GM13976 (cell line): ENCODE measurements at regions not wholly inside any gene's neighbourhood (a gene's known extent, or its start where the extent isn't known, plus 50 kb on each side); places are given as distances from the start of the nearest gene placed in this dataset.
"Not testable (repeated sequence)": the region's sequence is repeated elsewhere in the genome, so short reads cannot be mapped to it uniquely, and the experiment has no call there.

Experiments
- DNase-seq: peaks from one replicate; pipeline ENCODE4 v3.0.0; 2012; ENCODE audit warnings: low spot score
- in situ Hi-C: fragments of 300-500 bp; cut with MboI; formaldehyde crosslinking; loops from one replicate; pipeline ENCODE4 v1.12.0; 2022; ENCODE audit warnings: low sequenced_read_pairs, mixed read lengths, inconsistent platforms; ENCODE audit not compliant: unreplicated experiment
- TF ChIP-seq, protein P1 (sequence below): IDR thresholded peaks from 2 replicates; pipeline ENCODE4 v1.5.1; 2012; ENCODE audit warnings: borderline replicate concordance, mild to moderate bottlenecking; ENCODE audit not compliant: insufficient read depth; ENCODE audit errors: extremely low read depth, missing control alignments, control extremely low read depth

DNA sequence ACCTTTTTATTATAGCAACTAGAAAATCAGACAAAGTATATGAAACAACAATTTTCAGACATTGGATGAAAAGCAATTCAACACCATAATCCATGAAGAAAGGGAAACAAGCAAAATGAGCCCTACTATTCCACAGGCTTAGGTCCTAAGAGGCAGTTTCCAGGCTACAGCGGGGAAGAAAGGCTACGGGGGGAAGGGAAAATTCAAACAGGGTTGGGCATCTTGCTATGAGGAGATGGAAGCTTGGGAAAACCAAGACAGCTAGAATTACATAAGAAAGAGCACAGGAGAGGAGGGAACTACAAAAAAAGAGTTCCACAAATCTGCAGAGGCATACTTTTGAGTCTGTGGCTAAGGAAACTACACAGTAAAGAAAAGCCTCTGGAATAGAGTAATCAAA, 356.0 kb upstream of the CLEC14A start:
- TF ChIP-seq, protein P1, sequence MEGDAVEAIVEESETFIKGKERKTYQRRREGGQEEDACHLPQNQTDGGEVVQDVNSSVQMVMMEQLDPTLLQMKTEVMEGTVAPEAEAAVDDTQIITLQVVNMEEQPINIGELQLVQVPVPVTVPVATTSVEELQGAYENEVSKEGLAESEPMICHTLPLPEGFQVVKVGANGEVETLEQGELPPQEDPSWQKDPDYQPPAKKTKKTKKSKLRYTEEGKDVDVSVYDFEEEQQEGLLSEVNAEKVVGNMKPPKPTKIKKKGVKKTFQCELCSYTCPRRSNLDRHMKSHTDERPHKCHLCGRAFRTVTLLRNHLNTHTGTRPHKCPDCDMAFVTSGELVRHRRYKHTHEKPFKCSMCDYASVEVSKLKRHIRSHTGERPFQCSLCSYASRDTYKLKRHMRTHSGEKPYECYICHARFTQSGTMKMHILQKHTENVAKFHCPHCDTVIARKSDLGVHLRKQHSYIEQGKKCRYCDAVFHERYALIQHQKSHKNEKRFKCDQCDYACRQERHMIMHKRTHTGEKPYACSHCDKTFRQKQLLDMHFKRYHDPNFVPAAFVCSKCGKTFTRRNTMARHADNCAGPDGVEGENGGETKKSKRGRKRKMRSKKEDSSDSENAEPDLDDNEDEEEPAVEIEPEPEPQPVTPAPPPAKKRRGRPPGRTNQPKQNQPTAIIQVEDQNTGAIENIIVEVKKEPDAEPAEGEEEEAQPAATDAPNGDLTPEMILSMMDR = no peak
- in situ Hi-C loops = no loop called here
- DNase-seq = no peak

DNA sequence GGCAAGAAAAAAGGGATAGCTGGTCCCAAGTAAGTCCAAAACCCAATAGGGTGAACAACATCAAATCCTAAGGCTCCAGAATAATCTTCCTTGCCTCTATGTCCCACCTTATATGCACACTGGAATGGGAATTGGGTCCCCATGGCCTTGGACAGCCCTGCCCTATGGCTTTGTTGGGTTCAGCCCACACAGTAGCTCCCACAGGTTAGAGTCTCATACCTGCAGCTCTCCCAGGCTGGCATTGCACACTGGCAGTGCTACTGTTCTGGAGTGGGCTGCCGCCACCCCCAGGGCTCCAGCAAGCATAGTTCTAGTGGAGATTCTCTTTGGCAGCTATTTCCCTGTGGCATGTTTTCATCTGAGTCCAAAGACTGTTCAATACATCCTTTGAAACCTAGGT, 352.4 kb upstream of the CLEC14A start:
- in situ Hi-C loops = no loop called here
- no peak for DNase-seq
- TF ChIP-seq, protein P1 = no peak

DNA sequence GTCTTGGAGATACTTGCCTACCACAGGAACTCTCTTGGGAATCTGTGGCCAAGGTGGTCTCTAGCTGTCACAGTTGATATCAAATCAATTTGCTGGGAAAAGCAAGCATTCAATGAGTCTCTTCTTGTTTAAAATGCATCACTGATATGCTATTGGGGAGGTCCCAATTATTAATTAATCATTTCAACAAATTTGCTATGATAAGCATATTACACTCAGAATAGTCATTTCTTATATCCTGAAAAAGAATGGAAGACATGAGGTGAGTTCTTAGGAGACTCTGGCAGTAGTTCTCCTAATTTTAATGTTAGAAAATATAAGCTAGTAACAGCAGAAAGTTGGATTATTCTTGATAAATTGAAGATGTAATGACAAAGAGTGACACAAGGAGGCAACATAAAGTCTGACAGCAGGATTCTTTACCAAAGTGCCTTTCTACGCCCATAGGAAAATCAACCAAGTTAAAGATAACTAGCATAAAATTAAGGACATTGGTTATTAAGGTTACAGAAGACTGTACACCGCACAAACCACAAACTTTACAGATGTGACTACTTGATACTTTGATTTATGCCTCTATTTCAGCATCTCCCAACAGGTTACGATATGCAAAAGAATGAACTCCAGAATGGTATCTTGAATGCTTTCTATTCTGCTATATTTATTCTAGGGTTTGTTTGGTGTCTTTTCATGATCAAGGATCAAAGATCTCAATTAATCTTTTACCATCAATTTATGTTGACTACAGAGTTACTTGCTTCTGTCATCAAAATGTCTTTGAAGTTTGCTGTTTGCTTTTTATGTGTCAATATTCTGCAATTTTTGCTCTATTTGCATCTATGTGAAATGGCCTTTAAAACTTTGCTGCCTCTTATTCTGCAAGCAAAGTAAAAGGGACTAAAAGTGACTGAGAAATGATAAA, 349.6 kb upstream of the CLEC14A start:
- DNase-seq = no peak
- in situ Hi-C loops = no loop called here
- TF ChIP-seq, protein P1 = no peak

DNA sequence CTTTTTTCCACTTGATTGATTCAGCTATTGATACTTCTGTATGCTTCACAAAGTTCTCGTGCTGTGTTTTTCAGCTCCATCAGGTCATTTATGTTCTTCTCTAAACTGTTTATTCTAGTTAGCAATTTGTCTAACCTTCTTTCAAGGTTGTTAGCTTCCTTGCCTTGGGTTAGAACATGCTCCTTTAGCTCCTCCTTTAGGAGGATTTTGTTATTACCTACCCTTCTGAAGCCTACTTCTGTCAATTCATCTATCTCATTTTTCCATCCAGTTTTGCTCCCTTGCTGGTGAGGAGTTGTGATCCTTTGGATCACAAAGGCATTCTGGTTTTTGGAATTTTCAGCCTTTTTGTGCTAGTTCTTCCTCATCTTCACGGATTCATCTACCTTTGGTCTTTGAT, 344.7 kb upstream of the CLEC14A start:
- in situ Hi-C loops, DNase-seq: not testable (repeated sequence)

DNA sequence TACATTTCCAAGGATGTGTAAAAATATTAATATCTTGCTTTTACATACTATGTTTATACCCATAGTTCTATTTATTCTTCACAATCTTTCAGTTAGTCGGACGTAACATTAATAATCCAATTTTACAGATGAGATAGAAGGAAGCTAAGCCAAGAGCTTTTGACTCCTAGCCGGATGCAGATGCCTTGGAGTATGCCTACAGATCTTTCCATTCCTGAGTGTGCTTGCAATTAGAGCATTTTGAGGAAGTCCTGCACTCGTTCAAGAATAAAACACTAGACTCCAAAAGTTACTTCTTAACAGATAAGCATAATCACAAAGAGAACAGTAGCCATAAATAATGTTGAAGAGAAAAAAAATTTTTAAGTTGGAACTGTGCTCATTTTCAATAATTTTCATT, 337.6 kb upstream of the CLEC14A start:
- TF ChIP-seq, protein P1 = no peak
- no peak for DNase-seq
- in situ Hi-C loops = no loop called here

DNA sequence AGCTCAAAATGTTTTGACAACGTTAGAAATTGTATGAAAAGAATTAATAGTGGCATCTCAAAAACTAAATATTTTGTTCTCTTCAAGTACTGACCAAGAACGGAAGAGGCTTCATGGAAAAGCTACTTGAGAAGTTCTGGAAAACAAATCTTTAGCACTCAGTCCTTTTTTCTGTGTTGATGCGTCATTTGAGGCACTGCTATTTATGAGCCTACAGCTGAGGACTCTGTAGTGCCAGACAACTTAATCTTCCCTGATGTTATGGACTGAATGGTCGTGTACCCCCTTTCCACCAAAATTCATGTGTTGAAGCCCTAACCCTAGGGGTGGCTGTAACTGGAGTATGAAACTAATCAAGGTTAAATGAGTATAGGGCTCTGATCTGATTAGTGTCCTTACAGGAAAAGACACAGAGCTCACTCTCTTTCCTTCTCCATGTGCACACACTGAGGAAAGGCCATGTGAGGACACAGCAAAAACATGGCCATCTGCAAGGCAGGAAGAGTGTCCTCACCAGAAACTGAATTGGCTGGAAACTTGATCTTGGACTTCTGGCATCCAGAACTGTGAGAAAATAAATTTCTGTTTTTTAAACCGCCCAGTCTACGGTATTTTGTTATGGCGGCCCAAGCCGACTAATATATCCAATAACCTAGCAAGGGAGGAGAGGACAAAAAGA, 337.0 kb upstream of the CLEC14A start:
- TF ChIP-seq, protein P1 = no peak
- in situ Hi-C loops = no loop called here

More for the DNA sequence above, 337.0 kb upstream of the CLEC14A start:
- DNase-seq = no peak
